ENCODE measurements at regions not wholly inside any gene's neighbourhood (a gene's known extent, or its start where the extent isn't known, plus 50 kb on each side); places are given as distances from the start of the nearest gene placed in this dataset.
A peak's percentile ranks its signal among the peaks of the same experiment; 100 is the strongest.
"Not testable (repeated sequence)": the region's sequence is repeated elsewhere in the genome, so short reads cannot be mapped to it uniquely, and the experiment has no call there.

- in situ Hi-C loops (cut with HindIII; ENCODE audit: low pct_ligation_motif_present, low pct_unique_long_range_greater_than_20kb, low sequenced_read_pairs) = no loop called here
- no peak for DNase-seq
These were observed 68.6 kb upstream of the MRTFB start for GRCh38 chr16:14002416-14002990.

GRCh38 chr16:14003074-14003570 lies 68.0 kb upstream of the MRTFB start:
- peak; percentile 24 for DNase-seq
- in situ Hi-C loops (cut with HindIII; ENCODE audit: low pct_ligation_motif_present, low pct_unique_long_range_greater_than_20kb, low sequenced_read_pairs) = no loop called here

GRCh38 chr16:14004031-14004728 lies 66.9 kb upstream of the MRTFB start:
- no peak for DNase-seq

GRCh38 chr16:14004729-14005315 lies 66.3 kb upstream of the MRTFB start:
- no peak for DNase-seq
- in situ Hi-C loops (cut with HindIII; ENCODE audit: low pct_ligation_motif_present, low pct_unique_long_range_greater_than_20kb, low sequenced_read_pairs) = no loop called here

More at GRCh38 chr16:14004031-14004728, 66.9 kb upstream of the MRTFB start:
- in situ Hi-C loops (cut with HindIII; ENCODE audit: low pct_ligation_motif_present, low pct_unique_long_range_greater_than_20kb, low sequenced_read_pairs) = no loop called here

GRCh38 chr16:14005335-14005734 lies 65.8 kb upstream of the MRTFB start:
- in situ Hi-C loops (cut with HindIII; ENCODE audit: low pct_ligation_motif_present, low pct_unique_long_range_greater_than_20kb, low sequenced_read_pairs) = no loop called here
- no peak for DNase-seq

- in situ Hi-C loops (cut with HindIII; ENCODE audit: low pct_ligation_motif_present, low pct_unique_long_range_greater_than_20kb, low sequenced_read_pairs) = no loop called here
- DNase-seq = no peak
These were observed 63.7 kb upstream of the MRTFB start for GRCh38 chr16:14007450-14007849.

- peak; percentile 18 for DNase-seq
- in situ Hi-C loops (cut with HindIII; ENCODE audit: low pct_ligation_motif_present, low pct_unique_long_range_greater_than_20kb, low sequenced_read_pairs) = no loop called here
These were observed 60.1 kb upstream of the MRTFB start for GRCh38 chr16:14011001-14011400.

- in situ Hi-C loops (cut with HindIII; ENCODE audit: low pct_ligation_motif_present, low pct_unique_long_range_greater_than_20kb, low sequenced_read_pairs) = no loop called here
- no peak for DNase-seq
These were observed 59.3 kb upstream of the MRTFB start for GRCh38 chr16:14011846-14012245.

GRCh38 chr16:14013145-14013570 lies 58.0 kb upstream of the MRTFB start:
- DNase-seq = no peak
- in situ Hi-C loops (cut with HindIII; ENCODE audit: low pct_ligation_motif_present, low pct_unique_long_range_greater_than_20kb, low sequenced_read_pairs) = no loop called here

GRCh38 chr16:14013571-14014283 lies 57.4 kb upstream of the MRTFB start:
- DNase-seq = peak; percentile 19
- in situ Hi-C loops (cut with HindIII; ENCODE audit: low pct_ligation_motif_present, low pct_unique_long_range_greater_than_20kb, low sequenced_read_pairs) = no loop called here

- DNase-seq = no peak
- in situ Hi-C loops (cut with HindIII; ENCODE audit: low pct_ligation_motif_present, low pct_unique_long_range_greater_than_20kb, low sequenced_read_pairs) = no loop called here
These were observed 56.9 kb upstream of the MRTFB start for GRCh38 chr16:14014284-14014625.

GRCh38 chr16:14015033-14015432 lies 56.1 kb upstream of the MRTFB start:
- no peak for DNase-seq
- in situ Hi-C loops (cut with HindIII; ENCODE audit: low pct_ligation_motif_present, low pct_unique_long_range_greater_than_20kb, low sequenced_read_pairs) = no loop called here

GRCh38 chr16:14015461-14015860 lies 55.7 kb upstream of the MRTFB start:
- DNase-seq = no peak
- in situ Hi-C loops (cut with HindIII; ENCODE audit: low pct_ligation_motif_present, low pct_unique_long_range_greater_than_20kb, low sequenced_read_pairs) = no loop called here

- in situ Hi-C loops (cut with HindIII; ENCODE audit: low pct_ligation_motif_present, low pct_unique_long_range_greater_than_20kb, low sequenced_read_pairs) = no loop called here
- DNase-seq = no peak
These were observed 55.2 kb upstream of the MRTFB start for GRCh38 chr16:14015948-14016347.

- DNase-seq; in situ Hi-C loops (cut with HindIII; ENCODE audit: low pct_ligation_motif_present, low pct_unique_long_range_greater_than_20kb, low sequenced_read_pairs): not testable (repeated sequence)
These were observed 54.8 kb upstream of the MRTFB start for GRCh38 chr16:14016362-14016761.

- in situ Hi-C loops (cut with HindIII; ENCODE audit: low pct_ligation_motif_present, low pct_unique_long_range_greater_than_20kb, low sequenced_read_pairs) = no loop called here
- DNase-seq = no peak
These were observed 53.2 kb upstream of the MRTFB start for GRCh38 chr16:14017886-14018285.

GRCh38 chr16:14018851-14019250 lies 52.3 kb upstream of the MRTFB start:
- in situ Hi-C loops (cut with HindIII; ENCODE audit: low pct_ligation_motif_present, low pct_unique_long_range_greater_than_20kb, low sequenced_read_pairs) = no loop called here
- no peak for DNase-seq

GRCh38 chr16:14020141-14020540 lies 51.0 kb upstream of the MRTFB start:
- no peak for DNase-seq
- in situ Hi-C loops (cut with HindIII; ENCODE audit: low pct_ligation_motif_present, low pct_unique_long_range_greater_than_20kb, low sequenced_read_pairs) = no loop called here
